K562 (cell line): ENCODE measurements at regions not wholly inside any gene's neighbourhood (a gene's known extent, or its start where the extent isn't known, plus 50 kb on each side); places are given as distances from the start of the nearest gene placed in this dataset.

ENCODE experiments used
- ATAC-seq: fragments of 200-7000 bp; cut with Tn5 transposase; 3 replicates; pipeline ENCODE4 v1.9.1; 2020; ENCODE audit warnings: moderate library complexity
- BruUV-seq: library from RNA; stranded (reverse); fragments of 400-500 nt; replicated peaks from 2 replicates; lab custom pipeline; 2021; lab: Mats Ljungman, UMichigan
- CTCF ChIA-PET: fragments of 300-600 bp; formaldehyde crosslinking; extraction: SDS; loops from one replicate; lab custom pipeline; 2021; ENCODE audit warnings: low intra/inter-chr PET ratio; lab: Yijun Ruan, JAX
- POLR2A ChIA-PET: fragments of 300-600, 350-650 bp; sonication (Branson Sonifier 250); formaldehyde crosslinking; extraction: SDS; loops from one replicate; lab custom pipeline; 2021; ENCODE audit warnings: antibody characterized with exemption, inconsistent platforms; lab: Yijun Ruan, JAX
- DNase-seq, 4 experiments: peaks; one replicate each; pipeline versions ENCODE4 v3.0.0 to v3.0.0-alpha.2; 2011 to 2018; ENCODE audit warnings: low spot score in 3 of 4, mixed read lengths in 3 of 4; ENCODE audit errors: extremely low read depth in 1 of 4
- FAIRE-seq: peaks from 2 replicates; lab custom pipeline; 2011; peaks lifted over from hg19 to GRCh38; lab: Jason Lieb, UNC
- H2AFZ ChIP-seq: 2 replicates; pipeline ENCODE4 v1.6.0; 2011; ENCODE audit warnings: low read depth, low read length, control low read depth, inconsistent platforms
- H3K27ac ChIP-seq: fragments of 200-600 bp; 3 replicates; pipeline ENCODE4 v1.8.0; 2011; ENCODE audit warnings: low read depth, mild to moderate bottlenecking, control low read depth, inconsistent platforms, low read length, moderate library complexity, mixed read lengths; ENCODE audit errors: extremely low read depth
- H3K27me3 ChIP-seq, 2 experiments: fragments of 300-600 bp in 1 of 2; 2 replicates in 1 of 2; 3 replicates in 1 of 2; pipeline versions ENCODE4 v1.6.0 to v1.8.0; 2011; ENCODE audit warnings: inconsistent platforms in 2 of 2, low read length in 2 of 2, mild to moderate bottlenecking in 1 of 2, mixed read lengths in 1 of 2, moderate library complexity in 1 of 2; ENCODE audit not compliant: control insufficient read depth in 2 of 2, insufficient read depth in 2 of 2
- H3K36me3 ChIP-seq: fragments of 300-600 bp; 3 replicates; pipeline ENCODE4 v1.8.0; 2011; ENCODE audit warnings: mild to moderate bottlenecking, low read length, inconsistent platforms; ENCODE audit not compliant: control insufficient read depth, insufficient read depth
- H3K4me1 ChIP-seq, 2 experiments: fragments of 200-600 bp in 1 of 2; replicated peaks in 1 of 2; 2 replicates in 1 of 2; 3 replicates in 1 of 2; pipeline versions ENCODE4 v1.5.1 to v1.8.0; 2011; ENCODE audit warnings: inconsistent platforms in 2 of 2, low read length in 2 of 2, mild to moderate bottlenecking in 1 of 2, mixed read lengths in 1 of 2, moderate library complexity in 1 of 2; ENCODE audit not compliant: control insufficient read depth in 2 of 2, insufficient read depth in 2 of 2
- H3K4me2 ChIP-seq: 2 replicates; pipeline ENCODE4 v1.6.1; 2011; ENCODE audit warnings: low read length, control low read depth, inconsistent platforms, mixed read lengths; ENCODE audit not compliant: insufficient read depth
- H3K4me3 ChIP-seq: fragments of 200-600 bp; sonication (generic), shearing (Covaris generic); 2 replicates; pipeline ENCODE4 v1.5.1; 2016; ENCODE audit warnings: control low read depth, inconsistent platforms
- H3K79me2 ChIP-seq: fragments of 200-600 bp; 3 replicates; pipeline ENCODE4 v1.8.0; 2011; ENCODE audit warnings: low read length, inconsistent platforms; ENCODE audit not compliant: control insufficient read depth, insufficient read depth
- H3K9ac ChIP-seq, 2 experiments: 2 replicates each; pipeline versions ENCODE4 v1.6.0 to v1.6.1; 2011; ENCODE audit warnings: low read depth in 2 of 2, low read length in 2 of 2, control low read depth in 1 of 2, inconsistent platforms in 1 of 2, mild to moderate bottlenecking in 1 of 2, mixed read lengths in 1 of 2; ENCODE audit not compliant: insufficient read depth in 1 of 2
- H3K9me1 ChIP-seq: one replicate; pipeline ENCODE4 v1.6.0; 2011; ENCODE audit warnings: inconsistent platforms, mild to moderate bottlenecking, low read length, moderate library complexity; ENCODE audit not compliant: control insufficient read depth, insufficient read depth
- H3K9me3 ChIP-seq: replicated peaks from 2 replicates; pipeline ENCODE4 v1.5.1; 2011; ENCODE audit warnings: low read depth, low read length, inconsistent platforms; ENCODE audit not compliant: control insufficient read depth, insufficient read depth
- H4K20me1 ChIP-seq: replicated peaks from 2 replicates; pipeline ENCODE4 v1.6.1; 2011; ENCODE audit warnings: low read length, inconsistent platforms, mixed read lengths; ENCODE audit not compliant: control insufficient read depth, insufficient read depth
- ARID1B ChIP-seq: fragments of 450-650 bp; IDR thresholded peaks from 2 replicates; pipeline ENCODE4 v1.6.1; 2016; ENCODE audit warnings: antibody characterized with exemption, mild to moderate bottlenecking, inconsistent platforms
- CBFA2T2 ChIP-seq: fragments of 450-650 bp; conservative IDR thresholded peaks from 2 replicates; pipeline ENCODE4 v1.6.1; 2017; ENCODE audit warnings: mild to moderate bottlenecking
- CBFA2T3 ChIP-seq: fragments of 450-650 bp; IDR thresholded peaks from 2 replicates; pipeline ENCODE4 v1.6.1; 2017
- FOXA1 ChIP-seq: fragments of 450-650 bp; IDR thresholded peaks from 2 replicates; pipeline ENCODE4 v1.6.1; 2016; ENCODE audit warnings: mild to moderate bottlenecking, borderline replicate concordance
- JUN ChIP-seq, 2 experiments: sonication (generic) in 1 of 2; formaldehyde crosslinking in 1 of 2; IDR thresholded peaks; 2 replicates each; pipeline versions ENCODE4 v1.6.1 to v1.8.0; 2012 to 2022; ENCODE audit warnings: borderline replicate concordance in 2 of 2, mild to moderate bottlenecking in 2 of 2, improper control_type of control experiment in 1 of 2, low read depth in 1 of 2, low read length in 1 of 2, missing genetic modification reagents in 1 of 2
- KHSRP ChIP-seq: fragments of 450-650 bp; IDR thresholded peaks from 2 replicates; pipeline ENCODE4 v1.6.1; 2017
- MBD2 ChIP-seq: sonication (generic); IDR thresholded peaks from 2 replicates; pipeline ENCODE4 v1.6.1; 2016; ENCODE audit warnings: low read depth, borderline replicate concordance
- OTX1 ChIP-seq: fragments of 450-650 bp; formaldehyde crosslinking; IDR thresholded peaks from 2 replicates; pipeline ENCODE4 v1.4.0; 2022; ENCODE audit warnings: mild to moderate bottlenecking
- RHOXF2B ChIP-seq: fragments of 250-450 bp; sonication (Bioruptor Pico); conservative IDR thresholded peaks from 2 replicates; pipeline ENCODE4 v1.5.1; 2021
- SMARCA4 ChIP-seq: fragments of 450-650 bp; IDR thresholded peaks from 2 replicates; pipeline ENCODE4 v1.6.1; 2016
- TAL1 ChIP-seq: fragments of 450-650 bp; IDR thresholded peaks from 2 replicates; pipeline ENCODE4 v1.6.1; 2016; ENCODE audit warnings: mild to moderate bottlenecking
- TCF3 ChIP-seq: sonication (generic); formaldehyde crosslinking; IDR thresholded peaks from 2 replicates; pipeline ENCODE4 v1.4.0; 2020; ENCODE audit warnings: mild to moderate bottlenecking, missing genetic modification reagents
- ZKSCAN3 ChIP-seq: fragments of 250-450 bp; sonication (Bioruptor Pico); IDR thresholded peaks from 2 replicates; pipeline ENCODE4 v1.4.0; 2020
- ZNF232 ChIP-seq: sonication (generic); formaldehyde crosslinking; IDR thresholded peaks from 2 replicates; pipeline ENCODE4 v1.8.0; 2022; ENCODE audit warnings: mild to moderate bottlenecking, missing genetic modification reagents
- ZNF696 ChIP-seq: fragments of 250-450 bp; sonication (Bioruptor Pico); conservative IDR thresholded peaks from 2 replicates; pipeline ENCODE4 v1.4.0; 2020; ENCODE audit warnings: mild to moderate bottlenecking, moderate library complexity
- WGBS: fragments of 100-300 bp; shearing (Covaris generic); methylation state at CpG from one replicate; pipeline ENCODE4 v1.1.6; 2016; ENCODE audit warnings: low coverage, mixed read lengths; ENCODE audit not compliant: insufficient coverage; ENCODE audit errors: missing lambda C conversion rate; 5-methylcytosine and 5-hydroxymethylcytosine counted together
- in situ Hi-C: fragments of 300-500 bp; cut with MboI; formaldehyde crosslinking; loops from 4 replicates; pipeline ENCODE4 v1.15.0; 2018; ENCODE audit warnings: inconsistent platforms, mixed read lengths
- intact Hi-C: fragments of 100-400 bp; cut with micrococcal nuclease; formaldehyde crosslinking; loops from 2 replicates; pipeline ENCODE4 v1.14.2; 2022
- TF ChIP-seq, protein P1 (sequence below): fragments of 250-450 bp; sonication (Bioruptor Pico); IDR thresholded peaks from 2 replicates; pipeline ENCODE4 v1.8.0; 2021; ENCODE audit warnings: mild to moderate bottlenecking, moderate library complexity

DNA sequence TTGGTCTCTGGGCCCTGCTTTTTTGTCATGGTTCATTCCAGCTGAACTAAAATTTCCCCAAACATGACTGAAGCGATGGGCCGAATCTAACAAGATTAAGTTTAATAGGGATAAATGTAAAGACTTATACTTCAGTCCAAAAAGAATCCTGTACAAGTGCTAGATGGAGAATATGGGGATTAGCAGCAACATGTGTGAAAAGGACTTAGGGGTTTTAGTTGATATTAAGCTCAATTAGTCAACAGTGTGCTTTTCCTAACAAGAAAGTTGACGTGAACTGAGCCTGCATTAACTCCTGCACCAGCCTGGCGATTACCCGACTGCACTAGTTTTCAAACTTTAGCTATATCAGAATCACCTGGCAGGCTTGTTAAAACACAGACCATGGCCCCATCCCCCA, 61.0 kb upstream of the BBX start (continued):
- no peak for TF ChIP-seq MBD2
- no peak for TF ChIP-seq KHSRP
- TF ChIP-seq ZNF232 (CRISPR knock-in tag), result no peak
- TF ChIP-seq, all 486 proteins: peak for 0

DNA sequence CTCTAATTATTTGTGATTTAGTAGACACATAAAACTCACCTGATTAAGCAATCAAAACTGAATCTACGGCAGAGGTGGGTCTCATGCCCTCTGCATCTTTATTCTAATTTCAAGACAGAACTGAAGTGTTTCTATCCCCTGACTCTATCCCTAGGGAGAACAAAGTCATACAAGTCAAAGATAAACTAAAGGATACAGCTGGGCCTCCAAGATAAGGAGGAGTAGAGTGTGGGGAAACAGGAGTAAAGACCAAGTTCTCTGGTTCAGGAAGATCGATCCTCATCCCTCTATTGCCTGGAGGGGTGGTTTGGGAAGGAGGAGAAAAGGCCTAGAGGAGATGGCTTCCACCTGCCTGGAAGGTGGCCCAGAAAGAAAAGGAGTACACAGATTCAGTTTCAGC, 58.7 kb upstream of the BBX start:
- H4K20me1 ChIP-seq, result no peaks in the 10 kb centered on the region
- 0% methylated on average over 2 of the region's 2 CpGs for WGBS
- no peaks in the 10 kb centered on the region for H3K36me3 ChIP-seq
- H3K79me2 ChIP-seq, result no peaks in the 10 kb centered on the region
- no peak overlapping the region for H3K27ac ChIP-seq
- peaks cover 0 to 4% of the 10 kb centered on the region in 2 experiments; a peak in 1 of 5 replicates for H3K4me1 ChIP-seq
- ChIA-PET POLR2A (no interaction called here), CTCF (no interaction called here)
- ATAC-seq (no peak), FAIRE-seq (no peak), DNase-seq (peak in 2 of 4 experiments; percentile 8 to 10)
- no peaks in the 10 kb centered on the region for H3K27me3 ChIP-seq
- H3K9me3 ChIP-seq, result no peaks in the 10 kb centered on the region
- no peak overlapping the region for H3K4me2 ChIP-seq
- TF ChIP-seq ZNF696 (no peak), TCF3 (peak; percentile 56), FOXA1 (no peak), ZKSCAN3 (CRISPR knock-in tag) (no peak), OTX1 (CRISPR knock-in tag) (no peak), CBFA2T2 (0 out of 2 replicates have a peak, but pooled peaks have one; percentile 6), RHOXF2B (CRISPR knock-in tag) (no peak), CBFA2T3 (peak; percentile 49), TAL1 (peak; percentile 63), SMARCA4 (0 out of 2 replicates have a peak, but pooled peaks have one; percentile 22), ARID1B (peak; percentile 69), JUN (IDR thresholded peaks at IDR 0.05; ENCODE audit: borderline replicate concordance, low read depth, low read length) (no peak), JUN (CRISPR knock-in tag; IDR thresholded peaks at IDR 0.05; ENCODE audit: borderline replicate concordance) (no peak)
- TF ChIP-seq, protein P1, sequence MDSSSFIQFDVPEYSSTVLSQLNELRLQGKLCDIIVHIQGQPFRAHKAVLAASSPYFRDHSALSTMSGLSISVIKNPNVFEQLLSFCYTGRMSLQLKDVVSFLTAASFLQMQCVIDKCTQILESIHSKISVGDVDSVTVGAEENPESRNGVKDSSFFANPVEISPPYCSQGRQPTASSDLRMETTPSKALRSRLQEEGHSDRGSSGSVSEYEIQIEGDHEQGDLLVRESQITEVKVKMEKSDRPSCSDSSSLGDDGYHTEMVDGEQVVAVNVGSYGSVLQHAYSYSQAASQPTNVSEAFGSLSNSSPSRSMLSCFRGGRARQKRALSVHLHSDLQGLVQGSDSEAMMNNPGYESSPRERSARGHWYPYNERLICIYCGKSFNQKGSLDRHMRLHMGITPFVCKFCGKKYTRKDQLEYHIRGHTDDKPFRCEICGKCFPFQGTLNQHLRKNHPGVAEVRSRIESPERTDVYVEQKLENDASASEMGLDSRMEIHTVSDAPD (CRISPR knock-in tag), result no peak
- intact Hi-C loops, result no loop called here
- H3K4me3 ChIP-seq, result no peak overlapping the region
- no peaks in the 10 kb centered on the region for H3K9me1 ChIP-seq
- in situ Hi-C loops, result no loop called here
- no TSS peak for BruUV-seq
- no peak overlapping the region for H2AFZ ChIP-seq
- H3K9ac ChIP-seq, result no peak overlapping the region
